GM13976 (cell line): ENCODE measurements at regions not wholly inside any gene's neighbourhood (a gene's known extent, or its start where the extent isn't known, plus 50 kb on each side); places are given as distances from the start of the nearest gene placed in this dataset.

Source experiments
- DNase-seq: peaks from one replicate; pipeline ENCODE4 v3.0.0; 2012; ENCODE audit warnings: low spot score
- in situ Hi-C: fragments of 300-500 bp; cut with MboI; formaldehyde crosslinking; loops from one replicate; pipeline ENCODE4 v1.12.0; 2022; ENCODE audit warnings: low sequenced_read_pairs, mixed read lengths, inconsistent platforms; ENCODE audit not compliant: unreplicated experiment
- TF ChIP-seq, protein P1 (sequence below): IDR thresholded peaks from 2 replicates; pipeline ENCODE4 v1.5.1; 2012; ENCODE audit warnings: borderline replicate concordance, mild to moderate bottlenecking; ENCODE audit not compliant: insufficient read depth; ENCODE audit errors: extremely low read depth, missing control alignments, control extremely low read depth

DNA sequence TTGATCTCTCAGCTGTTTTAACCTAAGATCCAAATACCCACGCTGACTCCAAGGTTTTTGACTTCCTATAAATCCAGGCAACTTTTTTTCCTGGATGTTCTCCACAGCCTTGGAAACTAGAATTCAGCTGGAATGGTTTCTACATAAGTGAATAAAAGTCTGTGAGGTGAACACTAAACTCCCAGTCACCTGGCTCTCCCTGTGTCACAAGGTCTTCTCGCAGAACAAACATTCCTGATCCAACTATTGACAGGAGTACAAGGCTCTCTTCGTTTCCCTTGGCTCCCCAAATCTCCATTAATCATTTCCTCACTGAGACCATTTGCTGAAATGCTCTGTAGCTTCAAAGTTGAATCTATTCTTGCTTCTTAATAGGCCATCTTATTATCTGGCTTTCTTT lies 265.7 kb downstream of the ADGRG6 start:
- TF ChIP-seq, protein P1, sequence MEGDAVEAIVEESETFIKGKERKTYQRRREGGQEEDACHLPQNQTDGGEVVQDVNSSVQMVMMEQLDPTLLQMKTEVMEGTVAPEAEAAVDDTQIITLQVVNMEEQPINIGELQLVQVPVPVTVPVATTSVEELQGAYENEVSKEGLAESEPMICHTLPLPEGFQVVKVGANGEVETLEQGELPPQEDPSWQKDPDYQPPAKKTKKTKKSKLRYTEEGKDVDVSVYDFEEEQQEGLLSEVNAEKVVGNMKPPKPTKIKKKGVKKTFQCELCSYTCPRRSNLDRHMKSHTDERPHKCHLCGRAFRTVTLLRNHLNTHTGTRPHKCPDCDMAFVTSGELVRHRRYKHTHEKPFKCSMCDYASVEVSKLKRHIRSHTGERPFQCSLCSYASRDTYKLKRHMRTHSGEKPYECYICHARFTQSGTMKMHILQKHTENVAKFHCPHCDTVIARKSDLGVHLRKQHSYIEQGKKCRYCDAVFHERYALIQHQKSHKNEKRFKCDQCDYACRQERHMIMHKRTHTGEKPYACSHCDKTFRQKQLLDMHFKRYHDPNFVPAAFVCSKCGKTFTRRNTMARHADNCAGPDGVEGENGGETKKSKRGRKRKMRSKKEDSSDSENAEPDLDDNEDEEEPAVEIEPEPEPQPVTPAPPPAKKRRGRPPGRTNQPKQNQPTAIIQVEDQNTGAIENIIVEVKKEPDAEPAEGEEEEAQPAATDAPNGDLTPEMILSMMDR, result no peak
- no peak for DNase-seq
- in situ Hi-C loops, result loop anchor here (25.0 kb wide), 1 partner anchor 395 kb away; no protein-coding TSS in a partner anchor

DNA sequence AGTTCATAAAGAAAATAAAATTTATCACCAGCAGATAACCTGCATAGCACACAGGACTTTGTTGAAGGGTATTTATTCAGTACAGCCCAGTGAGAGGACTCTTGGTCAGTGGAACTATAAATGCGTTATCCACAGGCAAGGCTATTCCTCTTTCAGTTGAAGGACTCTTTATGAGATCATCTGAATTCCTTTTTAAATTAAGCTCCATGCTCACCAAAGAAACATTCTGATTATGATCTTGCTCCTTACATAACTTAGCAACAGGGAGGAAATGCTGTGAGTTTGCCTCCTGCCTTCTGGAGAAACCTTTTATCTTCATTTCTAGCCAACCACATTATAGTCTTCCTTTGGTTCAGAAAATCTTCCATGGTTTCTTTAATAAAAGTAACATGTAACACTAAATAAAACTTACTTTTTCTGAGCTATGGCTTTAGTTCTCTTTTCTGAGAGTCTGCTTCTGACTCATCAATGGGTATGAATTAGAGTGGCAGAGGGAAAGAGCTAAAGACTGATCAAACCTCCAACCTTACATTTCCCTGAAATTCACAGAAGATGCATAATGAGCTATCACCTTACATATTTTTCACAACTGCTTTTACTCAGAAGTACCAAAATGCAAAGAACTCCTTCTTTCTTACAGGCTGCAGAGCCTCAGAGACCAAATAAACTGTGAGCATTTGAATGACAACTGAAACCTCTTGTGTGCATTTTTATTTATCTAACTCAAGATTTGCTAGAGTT lies 267.2 kb downstream of the ADGRG6 start:
- DNase-seq, result no peak
- in situ Hi-C loops, result loop anchor here (25.0 kb wide), 1 partner anchor 393 kb away; no protein-coding TSS in a partner anchor
- TF ChIP-seq, protein P1, result no peak

GRCh38 chr6:142569676-142570075 lies 267.9 kb downstream of the ADGRG6 start:
- no peak for DNase-seq
- TF ChIP-seq, protein P1, result no peak
- in situ Hi-C loops, result loop anchor here (25.0 kb wide), 1 partner anchor 393 kb away; no protein-coding TSS in a partner anchor

- in situ Hi-C loops, result loop anchor here (25.0 kb wide), 1 partner anchor 392 kb away; no protein-coding TSS in a partner anchor
- DNase-seq, result no peak
- TF ChIP-seq, protein P1, result no peak
Measured at GRCh38 chr6:142570221-142570671, 268.4 kb downstream of the ADGRG6 start.

GRCh38 chr6:142592876-142593275 lies 291.1 kb downstream of the ADGRG6 start:
- no peak for DNase-seq
- TF ChIP-seq, protein P1, result no peak
- in situ Hi-C loops, result no loop called here

DNA sequence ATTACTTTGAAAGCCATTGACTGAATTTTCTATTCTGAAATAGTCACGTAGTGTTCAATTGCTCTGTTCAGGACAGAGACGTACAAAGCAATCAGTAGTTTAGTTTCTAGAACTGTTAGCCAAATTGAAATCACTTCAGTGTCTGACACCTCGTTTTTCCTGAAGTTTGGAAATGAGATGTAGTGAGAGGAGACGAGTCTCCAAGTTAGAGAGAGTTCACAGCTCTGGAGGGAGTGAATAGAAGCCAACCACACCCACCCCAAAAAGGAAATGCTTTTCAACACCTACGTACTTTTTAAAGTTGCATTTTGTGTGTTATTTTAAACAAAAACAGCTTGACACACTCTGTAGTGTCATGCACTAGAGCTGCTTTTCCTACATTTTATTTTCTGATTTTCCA lies 296.0 kb downstream of the ADGRG6 start:
- TF ChIP-seq, protein P1, result no peak
- DNase-seq, result no peak
- in situ Hi-C loops, result no loop called here

DNA sequence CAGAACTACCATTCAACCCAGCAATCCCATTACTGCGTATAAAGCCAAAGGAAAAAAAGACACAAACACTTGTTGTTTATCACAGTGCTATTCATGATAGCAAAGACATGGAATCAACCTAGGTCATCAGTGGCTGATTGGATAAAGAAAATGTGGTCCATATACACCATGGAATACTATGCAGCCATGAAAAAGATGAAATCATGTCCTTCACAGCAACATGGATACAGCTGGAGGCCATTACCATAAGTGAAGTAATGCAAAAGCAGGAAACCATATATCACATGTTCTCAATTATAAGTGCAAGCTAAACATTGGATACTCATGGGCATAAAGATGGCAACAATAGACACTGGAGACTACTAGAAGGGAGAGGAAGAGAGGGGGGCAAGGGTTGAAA lies 299.6 kb downstream of the ADGRG6 start:
- TF ChIP-seq, protein P1, result no peak

More for the DNA sequence above, 299.6 kb downstream of the ADGRG6 start:
- in situ Hi-C loops, result no loop called here
- no peak for DNase-seq
